Trophoblast cell (in vitro differentiated cells and primary cell): ENCODE measurements at regions not wholly inside any gene's neighbourhood (a gene's known extent, or its start where the extent isn't known, plus 50 kb on each side); places are given as distances from the start of the nearest gene placed in this dataset.

ENCODE experiments used
- DNase-seq, 2 donors: peaks; one replicate each; pipeline ENCODE4 v3.0.0-alpha.2; 2016
- H2AFZ ChIP-seq: 2 replicates; pipeline ENCODE4 v1.6.1; 2013; ENCODE audit warnings: low read length, moderate library complexity, mild to moderate bottlenecking; ENCODE audit not compliant: insufficient read depth, poor library complexity
- H2AK5ac ChIP-seq: 2 replicates; pipeline ENCODE4 v1.6.1; 2013; ENCODE audit warnings: mild to moderate bottlenecking, low read length
- H2BK120ac ChIP-seq: 2 replicates; pipeline ENCODE4 v1.6.1; 2013; ENCODE audit warnings: low read length, mild to moderate bottlenecking, moderate library complexity; ENCODE audit not compliant: insufficient read depth, poor library complexity
- H2BK12ac ChIP-seq: 2 replicates; pipeline ENCODE4 v1.6.1; 2013; ENCODE audit warnings: mild to moderate bottlenecking, low read length, moderate library complexity
- H2BK5ac ChIP-seq: 2 replicates; pipeline ENCODE4 v1.6.1; 2013; ENCODE audit warnings: low read length, low read depth, moderate library complexity, mild to moderate bottlenecking; ENCODE audit not compliant: poor library complexity
- H3K14ac ChIP-seq: 2 replicates; pipeline ENCODE4 v1.6.1; 2013; ENCODE audit warnings: mild to moderate bottlenecking, low read length
- H3K18ac ChIP-seq: 2 replicates; pipeline ENCODE4 v1.6.1; 2013; ENCODE audit warnings: mild to moderate bottlenecking, low read length
- H3K23ac ChIP-seq: 2 replicates; pipeline ENCODE4 v1.6.1; 2013; ENCODE audit warnings: low read length
- H3K27ac ChIP-seq: 2 replicates; pipeline ENCODE4 v1.5.1; 2013; ENCODE audit warnings: low read depth, mild to moderate bottlenecking, inconsistent platforms, low read length, moderate library complexity
- H3K27me3 ChIP-seq: 2 replicates; pipeline ENCODE4 v1.6.1; 2013; ENCODE audit warnings: inconsistent platforms, mild to moderate bottlenecking, low read length, moderate library complexity; ENCODE audit not compliant: insufficient read depth
- H3K36me3 ChIP-seq, 2 experiments: 1 replicate in 1 of 2; 2 replicates in 1 of 2; pipeline ENCODE4 v1.6.1; 2013; ENCODE audit warnings: low read length in 2 of 2, mild to moderate bottlenecking in 2 of 2, moderate library complexity in 1 of 2; ENCODE audit not compliant: insufficient read depth in 2 of 2, control insufficient read depth in 1 of 2
- H3K4ac ChIP-seq: 2 replicates; pipeline ENCODE4 v1.6.1; 2013; ENCODE audit warnings: low read depth, mild to moderate bottlenecking, low read length, moderate library complexity
- H3K4me1 ChIP-seq, 2 experiments: 1 replicate in 1 of 2; 2 replicates in 1 of 2; pipeline ENCODE4 v1.6.1; 2013; ENCODE audit warnings: low read length in 2 of 2, mild to moderate bottlenecking in 2 of 2, moderate library complexity in 1 of 2; ENCODE audit not compliant: insufficient read depth in 2 of 2, control insufficient read depth in 1 of 2
- H3K4me2 ChIP-seq: 2 replicates; pipeline ENCODE4 v1.6.1; 2013; ENCODE audit warnings: inconsistent platforms, mild to moderate bottlenecking, low read length, moderate library complexity
- H3K4me3 ChIP-seq: 2 replicates; pipeline ENCODE4 v1.5.1; 2013; ENCODE audit warnings: mild to moderate bottlenecking, low read depth, low read length, inconsistent platforms
- H3K79me1 ChIP-seq: one replicate; pipeline ENCODE4 v1.6.1; 2013; ENCODE audit warnings: low read length
- H3K79me2 ChIP-seq: 2 replicates; pipeline ENCODE4 v1.6.1; 2013; ENCODE audit warnings: low read length, mild to moderate bottlenecking; ENCODE audit not compliant: control insufficient read depth, insufficient read depth, poor library complexity
- H3K9ac ChIP-seq: 2 replicates; pipeline ENCODE4 v1.6.1; 2013; ENCODE audit warnings: mild to moderate bottlenecking, low read length
- H3K9me3 ChIP-seq: 2 replicates; pipeline ENCODE4 v1.6.1; 2013; ENCODE audit warnings: low read depth, mild to moderate bottlenecking, control low read depth, inconsistent platforms, low read length; ENCODE audit not compliant: insufficient read depth
- H4K12ac ChIP-seq: 2 replicates; pipeline ENCODE4 v1.6.1; 2013; ENCODE audit warnings: low read depth, mild to moderate bottlenecking, low read length, moderate library complexity
- H4K8ac ChIP-seq: 2 replicates; pipeline ENCODE4 v1.6.1; 2013; ENCODE audit warnings: low read depth, mild to moderate bottlenecking, low read length, moderate library complexity
- H4K91ac ChIP-seq: one replicate; pipeline ENCODE4 v1.6.1; 2013; ENCODE audit warnings: low read depth, mild to moderate bottlenecking, low read length, moderate library complexity
- WGBS: extraction: QIAGEN DNeasy Blood & Tissue Kit; methylation state at CpG from one replicate; pipeline ENCODE4 v1.1.7; 2013; ENCODE audit warnings: missing lambda C conversion rate; ENCODE audit not compliant: insufficient read length, insufficient coverage; ENCODE audit errors: extremely low coverage; 5-methylcytosine and 5-hydroxymethylcytosine counted together

DNA sequence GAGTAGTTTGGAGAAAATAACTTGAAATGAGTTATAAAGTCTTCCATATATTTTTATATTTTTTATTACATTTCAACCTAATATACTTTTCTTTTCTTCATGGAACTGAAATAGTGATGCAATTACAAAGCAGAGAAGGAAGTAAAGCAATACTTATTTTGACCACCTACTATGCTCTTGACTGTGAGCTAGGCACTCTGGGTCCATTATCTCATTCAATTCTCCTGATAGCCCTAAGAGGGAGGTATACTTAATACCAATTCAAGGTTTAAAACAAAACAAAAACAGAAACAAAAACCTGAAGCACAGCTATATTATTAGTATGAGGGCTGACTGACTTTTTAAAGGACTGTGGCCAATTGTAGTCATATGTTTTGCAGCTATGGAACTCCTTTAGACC lies 193.5 kb downstream of the MAD2L1 start:
- no peak overlapping the region for H2BK12ac ChIP-seq
- H2BK5ac ChIP-seq, result no peak overlapping the region
- H3K4me2 ChIP-seq, result no peak overlapping the region
- H2BK120ac ChIP-seq, result no peak overlapping the region
- no peaks in the 10 kb centered on the region for H3K79me2 ChIP-seq
- no peaks in the 10 kb centered on the region for H3K36me3 ChIP-seq
- no peak overlapping the region for H2AFZ ChIP-seq
- H3K9me3 ChIP-seq, result no peaks in the 10 kb centered on the region
- H3K27me3 ChIP-seq, result no peaks in the 10 kb centered on the region
- H3K4me3 ChIP-seq, result no peak overlapping the region
- H3K79me1 ChIP-seq, result no peaks in the 10 kb centered on the region
- DNase-seq, result no peak
- H4K91ac ChIP-seq, result no peak overlapping the region
- no peak overlapping the region for H3K4ac ChIP-seq
- H3K27ac ChIP-seq, result no peak overlapping the region
- H4K12ac ChIP-seq, result no peak overlapping the region
- H3K14ac ChIP-seq, result no peak overlapping the region
- H4K8ac ChIP-seq, result no peak overlapping the region
- no peak overlapping the region for H3K9ac ChIP-seq
- H3K23ac ChIP-seq, result no peak overlapping the region
- no peak overlapping the region for H2AK5ac ChIP-seq
- no peak overlapping the region for H3K18ac ChIP-seq
- no peaks in the 10 kb centered on the region for H3K4me1 ChIP-seq

DNA sequence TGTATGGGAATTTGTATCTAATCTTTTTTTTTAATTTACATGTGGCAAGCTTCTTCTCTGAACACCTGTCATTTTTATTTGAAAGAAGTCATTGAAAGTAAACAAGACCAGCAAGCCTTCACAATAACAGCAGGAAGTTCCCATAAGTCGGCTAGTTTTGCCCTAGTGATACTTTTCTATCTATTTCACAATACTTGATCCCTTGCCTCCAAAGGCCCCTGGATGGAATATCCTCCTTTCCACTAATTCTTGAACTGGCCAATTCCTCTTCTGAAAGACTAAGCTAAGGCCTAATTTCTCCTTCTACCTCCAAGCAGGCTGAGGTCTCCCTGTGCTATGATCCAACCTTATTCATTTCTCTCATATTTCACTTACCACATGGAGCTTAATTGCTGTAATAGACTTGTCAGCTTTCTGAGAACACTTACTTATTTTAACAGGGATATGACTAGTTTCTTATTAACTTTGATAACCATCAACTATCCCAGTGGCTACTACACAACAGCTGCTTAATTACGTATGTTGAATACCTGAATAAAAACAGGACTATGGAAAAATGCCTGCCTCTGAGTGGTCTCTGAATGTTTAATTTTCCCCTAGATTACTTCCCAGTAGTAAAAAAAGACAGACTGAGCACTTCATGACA lies 194.2 kb downstream of the MAD2L1 start:
- H3K4me3 ChIP-seq, result no peak overlapping the region
- no peak overlapping the region for H3K4me2 ChIP-seq
- H3K4ac ChIP-seq, result no peak overlapping the region
- no CpG with 5 or more reads among the region's 2 CpGs for WGBS
- H3K79me2 ChIP-seq, result no peaks in the 10 kb centered on the region
- H3K4me1 ChIP-seq, result no peaks in the 10 kb centered on the region
- DNase-seq, result no peak
- no peak overlapping the region for H2AK5ac ChIP-seq
- no peaks in the 10 kb centered on the region for H3K36me3 ChIP-seq
- no peak overlapping the region for H3K18ac ChIP-seq
- no peak overlapping the region for H3K9ac ChIP-seq
- no peaks in the 10 kb centered on the region for H3K79me1 ChIP-seq
- no peak overlapping the region for H2BK12ac ChIP-seq
- no peak overlapping the region for H3K27ac ChIP-seq
- no peak overlapping the region for H4K12ac ChIP-seq
- no peak overlapping the region for H2AFZ ChIP-seq
- H2BK5ac ChIP-seq, result no peak overlapping the region
- H3K23ac ChIP-seq, result no peak overlapping the region
- H4K91ac ChIP-seq, result no peak overlapping the region
- no peak overlapping the region for H4K8ac ChIP-seq
- H3K14ac ChIP-seq, result no peak overlapping the region
- no peak overlapping the region for H2BK120ac ChIP-seq
- H3K27me3 ChIP-seq, result no peaks in the 10 kb centered on the region
- H3K9me3 ChIP-seq, result no peaks in the 10 kb centered on the region

- Histone ChIP-seq H3K79me2 (no peaks in the 10 kb centered on the region), H2AK5ac (no peak overlapping the region), H3K27me3 (no peaks in the 10 kb centered on the region), H3K4ac (no peak overlapping the region), H2BK5ac (no peak overlapping the region), H2AFZ (no peak overlapping the region), H3K27ac (no peak overlapping the region), H3K36me3 (no peaks in the 10 kb centered on the region), H3K4me2 (no peak overlapping the region), H3K23ac (no peak overlapping the region), H4K12ac (no peak overlapping the region), H2BK12ac (no peak overlapping the region), H3K79me1 (no peaks in the 10 kb centered on the region), H3K4me1 (no peaks in the 10 kb centered on the region), H3K14ac (no peak overlapping the region), H3K9ac (no peak overlapping the region), H4K8ac (no peak overlapping the region), H2BK120ac (no peak overlapping the region), H3K18ac (no peak overlapping the region), H4K91ac (no peak overlapping the region), H3K4me3 (no peak overlapping the region), H3K9me3 (no peaks in the 10 kb centered on the region)
- no peak for DNase-seq
- no CpG with 5 or more reads among the region's 1 CpG for WGBS
Observed at GRCh38 chr4:119870856-119871255, 195.8 kb downstream of the MAD2L1 start.

- Histone ChIP-seq H2BK5ac (no peak overlapping the region), H3K36me3 (no peaks in the 10 kb centered on the region), H3K4me2 (no peak overlapping the region), H3K9me3 (no peaks in the 10 kb centered on the region), H2BK120ac (no peak overlapping the region), H3K14ac (no peak overlapping the region), H3K4ac (no peak overlapping the region), H3K4me1 (no peaks in the 10 kb centered on the region), H3K23ac (no peak overlapping the region), H3K18ac (no peak overlapping the region), H4K8ac (no peak overlapping the region), H3K27me3 (no peaks in the 10 kb centered on the region), H4K91ac (no peak overlapping the region), H3K9ac (no peak overlapping the region), H3K79me2 (no peaks in the 10 kb centered on the region), H2AK5ac (no peak overlapping the region), H3K79me1 (no peaks in the 10 kb centered on the region), H2BK12ac (no peak overlapping the region), H3K27ac (no peak overlapping the region), H4K12ac (no peak overlapping the region), H3K4me3 (no peak overlapping the region), H2AFZ (no peak overlapping the region)
- no peak for DNase-seq
Observed at GRCh38 chr4:119865789-119866188, 200.9 kb downstream of the MAD2L1 start.
